Ureter (tissue), 1 donor: ENCODE measurements at regions not wholly inside any gene's neighbourhood (a gene's known extent, or its start where the extent isn't known, plus 50 kb on each side); places are given as distances from the start of the nearest gene placed in this dataset.

Source experiments
- DNase-seq: peaks from one replicate; pipeline ENCODE4 v3.0.0-alpha.2; 2020; ENCODE audit warnings: low spot score
- donor health status: DM: yes; HTN: yes; CAD: no.

GRCh38 chr13:75945841-75946482, 309.8 kb downstream of the LMO7 start:
- no peak for DNase-seq

GRCh38 chr13:75938811-75939560, 302.9 kb downstream of the LMO7 start:
- no peak for DNase-seq

- no peak for DNase-seq
These were observed 300.7 kb downstream of the LMO7 start for GRCh38 chr13:75936791-75937190.

- no peak for DNase-seq
These were observed 299.7 kb downstream of the LMO7 start for GRCh38 chr13:75935805-75936204.

- no peak for DNase-seq
These were observed 298.8 kb downstream of the LMO7 start for GRCh38 chr13:75934889-75935288.

GRCh38 chr13:75932636-75933035, 296.5 kb downstream of the LMO7 start:
- DNase-seq, result no peak

- DNase-seq, result no peak
These were observed 295.0 kb downstream of the LMO7 start for GRCh38 chr13:75931116-75931515.

GRCh38 chr13:75929076-75929475, 292.9 kb downstream of the LMO7 start:
- no peak for DNase-seq

- no peak for DNase-seq
These were observed 291.1 kb downstream of the LMO7 start for GRCh38 chr13:75927183-75927669.

- DNase-seq, result no peak
These were observed 284.4 kb downstream of the LMO7 start for GRCh38 chr13:75920536-75920935.

GRCh38 chr13:75919660-75920199, 283.6 kb downstream of the LMO7 start:
- DNase-seq, result no peak

GRCh38 chr13:75915066-75915465, 278.9 kb downstream of the LMO7 start:
- no peak for DNase-seq

GRCh38 chr13:75913925-75914324, 277.8 kb downstream of the LMO7 start:
- no peak for DNase-seq

- DNase-seq, result no peak
These were observed 274.5 kb downstream of the LMO7 start for GRCh38 chr13:75910591-75910990.
